Parathyroid adenoma (tissue), 2 donors: ENCODE measurements at regions not wholly inside any gene's neighbourhood (a gene's known extent, or its start where the extent isn't known, plus 50 kb on each side); places are given as distances from the start of the nearest gene placed in this dataset.

Experiments
- H2AFZ ChIP-seq: fragments of 300-600 bp; sonication (generic); one replicate; pipeline ENCODE4 v1.7.0; 2017; ENCODE audit warnings: antibody characterized with exemption, mild to moderate bottlenecking
- H3K27ac ChIP-seq: fragments of 300-600 bp; sonication (generic); one replicate; pipeline ENCODE4 v1.7.0; 2017
- H3K27me3 ChIP-seq: fragments of 300-600 bp; sonication (generic); one replicate; pipeline ENCODE4 v1.7.0; 2017; ENCODE audit warnings: low read length; ENCODE audit not compliant: control insufficient read depth, insufficient read depth
- H3K36me3 ChIP-seq: fragments of 300-600 bp; sonication (generic); one replicate; pipeline ENCODE4 v1.7.0; 2017; ENCODE audit warnings: low read length; ENCODE audit not compliant: control insufficient read depth, insufficient read depth
- H3K4me1 ChIP-seq: fragments of 300-600 bp; sonication (generic); one replicate; pipeline ENCODE4 v1.7.0; 2017; ENCODE audit warnings: control low read depth
- H3K4me2 ChIP-seq: fragments of 300-600 bp; sonication (generic); one replicate; pipeline ENCODE4 v1.7.0; 2017; ENCODE audit warnings: low read length
- H3K4me3 ChIP-seq: fragments of 300-600 bp; sonication (generic); one replicate; pipeline ENCODE4 v1.7.0; 2017; ENCODE audit warnings: low read depth, low read length
- H3K79me2 ChIP-seq: fragments of 300-600 bp; sonication (generic); one replicate; pipeline ENCODE4 v1.7.0; 2017; ENCODE audit warnings: control low read depth
- H3K9ac ChIP-seq: fragments of 300-600 bp; sonication (generic); one replicate; pipeline ENCODE4 v1.7.0; 2017; ENCODE audit warnings: mild to moderate bottlenecking
- H3K9me3 ChIP-seq: fragments of 300-600 bp; sonication (generic); one replicate; pipeline ENCODE4 v1.7.0; 2017; ENCODE audit warnings: low read length; ENCODE audit not compliant: control insufficient read depth
- TF ChIP-seq, protein P1 (sequence below): fragments of 300-600 bp; sonication (generic); IDR thresholded peaks from one replicate; pipeline ENCODE4 v1.7.0; 2017; ENCODE audit warnings: antibody characterized with exemption, mild to moderate bottlenecking
- donor health status: primary hyperparathyroidism.

DNA sequence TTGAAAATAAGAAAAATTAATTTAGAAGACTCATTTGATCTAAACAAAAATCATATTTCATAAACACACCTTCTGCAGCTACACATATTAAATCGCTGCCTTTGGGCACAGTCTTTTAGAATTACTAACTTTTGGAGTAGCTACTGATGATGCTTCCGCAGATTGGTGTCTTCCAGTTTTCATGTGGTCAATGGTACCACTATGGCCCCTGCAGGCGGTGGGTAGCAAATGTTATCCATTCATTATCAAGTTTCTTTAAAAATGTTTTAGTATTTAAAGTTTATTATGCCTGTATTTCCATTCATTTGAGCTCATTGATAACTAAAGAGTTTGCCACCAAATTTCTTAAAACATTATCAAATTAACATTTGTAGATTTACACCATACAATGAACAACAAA is 122.9 kb upstream of the GRAMD2B start:
- H3K4me3 ChIP-seq: no peak overlapping the region

DNA sequence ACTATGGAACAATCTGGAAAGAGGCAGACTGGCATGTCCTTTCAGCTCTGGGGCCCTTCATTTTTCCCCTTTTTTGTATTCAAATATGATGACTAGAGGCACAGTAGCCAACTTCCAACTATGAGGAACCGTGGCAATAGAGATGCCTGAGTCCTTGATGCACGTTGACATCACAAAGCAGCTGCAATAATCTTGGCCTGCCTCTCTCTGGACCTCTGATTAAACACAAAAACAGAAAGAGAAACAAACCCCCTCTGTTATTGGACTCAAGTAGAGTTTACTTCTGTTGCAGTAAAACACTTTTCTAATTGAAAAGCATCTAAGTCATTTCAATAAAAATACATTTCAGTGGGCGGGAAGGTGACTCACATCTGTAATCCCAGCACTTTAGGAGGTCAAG is 122.2 kb upstream of the GRAMD2B start:
- H3K27me3 ChIP-seq: no peaks in the 10 kb centered on the region
- no peaks in the 10 kb centered on the region for H3K36me3 ChIP-seq
- no peak overlapping the region for H2AFZ ChIP-seq
- TF ChIP-seq, protein P1, sequence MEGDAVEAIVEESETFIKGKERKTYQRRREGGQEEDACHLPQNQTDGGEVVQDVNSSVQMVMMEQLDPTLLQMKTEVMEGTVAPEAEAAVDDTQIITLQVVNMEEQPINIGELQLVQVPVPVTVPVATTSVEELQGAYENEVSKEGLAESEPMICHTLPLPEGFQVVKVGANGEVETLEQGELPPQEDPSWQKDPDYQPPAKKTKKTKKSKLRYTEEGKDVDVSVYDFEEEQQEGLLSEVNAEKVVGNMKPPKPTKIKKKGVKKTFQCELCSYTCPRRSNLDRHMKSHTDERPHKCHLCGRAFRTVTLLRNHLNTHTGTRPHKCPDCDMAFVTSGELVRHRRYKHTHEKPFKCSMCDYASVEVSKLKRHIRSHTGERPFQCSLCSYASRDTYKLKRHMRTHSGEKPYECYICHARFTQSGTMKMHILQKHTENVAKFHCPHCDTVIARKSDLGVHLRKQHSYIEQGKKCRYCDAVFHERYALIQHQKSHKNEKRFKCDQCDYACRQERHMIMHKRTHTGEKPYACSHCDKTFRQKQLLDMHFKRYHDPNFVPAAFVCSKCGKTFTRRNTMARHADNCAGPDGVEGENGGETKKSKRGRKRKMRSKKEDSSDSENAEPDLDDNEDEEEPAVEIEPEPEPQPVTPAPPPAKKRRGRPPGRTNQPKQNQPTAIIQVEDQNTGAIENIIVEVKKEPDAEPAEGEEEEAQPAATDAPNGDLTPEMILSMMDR: no peak
- H3K9ac ChIP-seq: no peak overlapping the region
- H3K9me3 ChIP-seq: no peaks in the 10 kb centered on the region
- no peak overlapping the region for H3K4me3 ChIP-seq
- no peaks in the 10 kb centered on the region for H3K79me2 ChIP-seq
- H3K27ac ChIP-seq: no peak overlapping the region
- no peak overlapping the region for H3K4me2 ChIP-seq
- no peaks in the 10 kb centered on the region for H3K4me1 ChIP-seq

More for the DNA sequence above, 122.9 kb upstream of the GRAMD2B start:
- Histone ChIP-seq H3K9ac (no peak overlapping the region), H3K27me3 (no peaks in the 10 kb centered on the region), H3K4me1 (no peaks in the 10 kb centered on the region), H3K4me2 (no peak overlapping the region), H3K9me3 (no peaks in the 10 kb centered on the region), H3K79me2 (no peaks in the 10 kb centered on the region), H2AFZ (no peak overlapping the region), H3K36me3 (no peaks in the 10 kb centered on the region), H3K27ac (no peak overlapping the region)
- TF ChIP-seq, protein P1: no peak

DNA sequence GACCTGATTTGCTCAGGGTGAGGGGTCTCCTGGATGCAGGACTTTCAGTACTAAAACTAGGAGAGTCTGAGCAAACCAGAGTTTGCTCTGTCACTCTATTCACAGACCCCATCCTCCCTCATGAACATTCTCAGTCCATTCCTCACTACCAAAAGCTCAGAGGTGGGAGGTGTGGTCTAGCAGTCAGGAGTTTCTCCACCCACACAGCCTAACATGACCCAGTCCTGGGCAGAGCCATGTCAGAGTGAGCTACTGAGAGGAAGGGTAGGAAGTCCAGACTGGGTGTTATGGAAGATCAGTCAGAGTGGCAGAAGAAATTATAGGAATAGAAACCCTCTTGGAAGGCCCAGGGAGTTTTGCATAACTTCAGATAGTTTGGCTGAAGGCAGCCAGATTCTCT is 113.3 kb upstream of the GRAMD2B start:
- Histone ChIP-seq H3K9ac (no peak overlapping the region), H3K79me2 (no peaks in the 10 kb centered on the region), H3K27ac (no peak overlapping the region), H3K27me3 (no peaks in the 10 kb centered on the region), H2AFZ (no peak overlapping the region), H3K9me3 (no peaks in the 10 kb centered on the region), H3K4me2 (no peak overlapping the region), H3K36me3 (no peaks in the 10 kb centered on the region), H3K4me1 (no peaks in the 10 kb centered on the region), H3K4me3 (no peak overlapping the region)
- TF ChIP-seq, protein P1: no peak

GRCh38 chr5:126311766-126312165 is 111.4 kb upstream of the GRAMD2B start:
- no peak overlapping the region for H3K4me2 ChIP-seq
- no peaks in the 10 kb centered on the region for H3K27me3 ChIP-seq
- H3K9me3 ChIP-seq: no peaks in the 10 kb centered on the region
- no peak overlapping the region for H3K4me3 ChIP-seq
- H3K79me2 ChIP-seq: no peaks in the 10 kb centered on the region
- H3K4me1 ChIP-seq: no peaks in the 10 kb centered on the region
- no peaks in the 10 kb centered on the region for H3K36me3 ChIP-seq
- H3K27ac ChIP-seq: no peak overlapping the region
- H3K9ac ChIP-seq: no peak overlapping the region
- TF ChIP-seq, protein P1: no peak
- no peak overlapping the region for H2AFZ ChIP-seq

GRCh38 chr5:126315341-126315740 is 107.9 kb upstream of the GRAMD2B start:
- H2AFZ ChIP-seq: no peak overlapping the region
- H3K9ac ChIP-seq: no peak overlapping the region
- TF ChIP-seq, protein P1: no peak
- no peaks in the 10 kb centered on the region for H3K27me3 ChIP-seq
- H3K4me1 ChIP-seq: no peaks in the 10 kb centered on the region
- no peaks in the 10 kb centered on the region for H3K36me3 ChIP-seq
- H3K27ac ChIP-seq: no peak overlapping the region
- H3K4me3 ChIP-seq: no peak overlapping the region
- H3K4me2 ChIP-seq: no peak overlapping the region
- H3K9me3 ChIP-seq: no peaks in the 10 kb centered on the region
- no peaks in the 10 kb centered on the region for H3K79me2 ChIP-seq
